ENCODE measurements at regions not wholly inside any gene's neighbourhood (a gene's known extent, or its start where the extent isn't known, plus 50 kb on each side); places are given as distances from the start of the nearest gene placed in this dataset.

GRCh38 chr5:167903659-167904058 is 387.8 kb upstream of the WWC1 start:
- no peak overlapping the region for H3K4me3 ChIP-seq (replicated peaks; ENCODE audit: low read depth, low read length)
- no peak for DNase-seq (ENCODE audit: extremely low read depth, low read depth)
- TF ChIP-seq, protein P1, sequence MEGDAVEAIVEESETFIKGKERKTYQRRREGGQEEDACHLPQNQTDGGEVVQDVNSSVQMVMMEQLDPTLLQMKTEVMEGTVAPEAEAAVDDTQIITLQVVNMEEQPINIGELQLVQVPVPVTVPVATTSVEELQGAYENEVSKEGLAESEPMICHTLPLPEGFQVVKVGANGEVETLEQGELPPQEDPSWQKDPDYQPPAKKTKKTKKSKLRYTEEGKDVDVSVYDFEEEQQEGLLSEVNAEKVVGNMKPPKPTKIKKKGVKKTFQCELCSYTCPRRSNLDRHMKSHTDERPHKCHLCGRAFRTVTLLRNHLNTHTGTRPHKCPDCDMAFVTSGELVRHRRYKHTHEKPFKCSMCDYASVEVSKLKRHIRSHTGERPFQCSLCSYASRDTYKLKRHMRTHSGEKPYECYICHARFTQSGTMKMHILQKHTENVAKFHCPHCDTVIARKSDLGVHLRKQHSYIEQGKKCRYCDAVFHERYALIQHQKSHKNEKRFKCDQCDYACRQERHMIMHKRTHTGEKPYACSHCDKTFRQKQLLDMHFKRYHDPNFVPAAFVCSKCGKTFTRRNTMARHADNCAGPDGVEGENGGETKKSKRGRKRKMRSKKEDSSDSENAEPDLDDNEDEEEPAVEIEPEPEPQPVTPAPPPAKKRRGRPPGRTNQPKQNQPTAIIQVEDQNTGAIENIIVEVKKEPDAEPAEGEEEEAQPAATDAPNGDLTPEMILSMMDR (IDR thresholded peaks at IDR 0.05; ENCODE audit: low read depth, low read length, missing control alignments): no peak

DNA sequence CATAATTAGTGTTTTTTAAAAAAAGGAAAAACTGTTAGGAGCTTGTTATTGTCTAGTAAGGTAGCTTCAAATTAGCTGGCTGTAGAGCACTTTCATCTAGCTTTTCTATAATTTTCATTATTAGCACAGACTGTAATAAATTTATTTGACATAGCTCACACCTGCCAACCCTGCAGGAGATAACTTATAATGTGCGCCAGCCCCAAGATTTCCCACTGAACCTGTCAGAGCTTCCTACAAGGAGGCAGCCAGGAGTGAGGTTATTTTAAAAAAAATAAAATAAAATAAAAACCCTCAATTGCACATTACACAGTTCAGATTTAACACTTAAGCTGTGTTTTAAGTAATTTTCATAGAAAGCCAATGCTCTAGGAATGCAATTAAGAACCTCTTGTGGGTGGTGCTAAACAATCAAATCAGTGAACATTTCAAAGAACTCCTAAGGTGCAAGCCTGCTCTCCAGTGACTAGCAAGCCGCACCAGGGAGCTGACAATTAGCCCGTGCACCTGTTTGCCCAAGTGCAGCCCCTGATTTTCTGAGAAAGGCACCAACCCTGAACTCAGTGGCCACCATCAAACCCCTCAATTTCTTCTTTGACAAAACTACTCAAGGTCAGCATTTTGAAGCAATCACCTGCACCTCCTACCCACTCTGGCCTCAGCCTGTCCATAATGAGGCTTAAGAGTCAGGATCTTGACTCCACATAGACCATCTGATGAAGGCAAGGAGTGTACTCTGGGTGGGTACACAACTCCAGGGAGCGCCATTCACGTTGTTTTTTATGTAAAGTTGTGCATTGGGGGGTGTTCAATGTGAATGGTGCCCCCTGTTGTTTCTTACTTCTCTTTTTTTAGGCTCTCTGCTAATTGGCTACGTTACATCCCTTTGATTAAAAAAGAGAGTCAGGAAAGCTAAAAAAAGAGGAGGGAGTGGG is 385.3 kb upstream of the WWC1 start:
- no peak for DNase-seq (ENCODE audit: extremely low read depth, low read depth)
- TF ChIP-seq, protein P1 (IDR thresholded peaks at IDR 0.05; ENCODE audit: low read depth, low read length, missing control alignments): no peak
- H3K4me3 ChIP-seq (replicated peaks; ENCODE audit: low read depth, low read length): no peak overlapping the region

- TF ChIP-seq, protein P1 (IDR thresholded peaks at IDR 0.05; ENCODE audit: low read depth, low read length, missing control alignments): no peak
- H3K4me3 ChIP-seq (replicated peaks; ENCODE audit: low read depth, low read length): no peak overlapping the region
- no peak for DNase-seq (ENCODE audit: extremely low read depth, low read depth)
Observed at GRCh38 chr5:167908606-167909005, 382.8 kb upstream of the WWC1 start.

DNA sequence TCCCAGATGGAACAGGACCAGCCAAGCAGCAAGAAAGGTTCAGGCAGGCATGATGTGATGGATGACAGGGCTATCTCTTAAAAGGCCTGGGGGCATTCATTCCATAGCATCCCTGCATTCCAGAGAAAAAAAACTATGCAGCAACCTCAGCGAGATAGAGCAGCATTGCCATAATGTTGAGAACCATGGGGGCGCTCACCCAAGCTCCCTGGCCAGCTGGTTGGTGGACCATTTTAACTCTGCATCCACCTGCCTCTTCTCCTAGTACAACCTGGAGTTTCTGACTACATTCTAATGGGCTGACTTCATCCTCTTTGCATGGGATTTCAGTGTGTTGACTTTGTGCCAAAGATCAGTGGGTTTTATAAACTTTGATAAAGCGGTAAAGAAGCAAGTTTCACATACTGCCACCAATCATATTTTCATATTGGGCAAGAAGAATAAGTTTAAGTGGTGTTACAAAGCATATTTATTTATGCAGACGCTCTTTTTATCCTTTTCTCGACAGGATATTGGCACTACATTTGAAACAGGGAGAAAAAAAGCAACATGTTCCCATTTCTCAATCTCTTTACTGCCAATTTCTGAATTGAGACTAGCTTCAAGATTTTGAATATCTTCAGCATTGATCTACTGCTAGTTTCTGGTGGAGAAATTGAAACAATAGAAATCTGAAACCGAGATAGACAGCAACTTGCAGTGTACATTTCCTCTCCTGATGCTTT is 378.3 kb upstream of the WWC1 start:
- no peak for DNase-seq (ENCODE audit: extremely low read depth, low read depth)
- TF ChIP-seq, protein P1 (IDR thresholded peaks at IDR 0.05; ENCODE audit: low read depth, low read length, missing control alignments): no peak

GRCh38 chr5:167915237-167915636 is 376.2 kb upstream of the WWC1 start:
- TF ChIP-seq, protein P1 (IDR thresholded peaks at IDR 0.05; ENCODE audit: low read depth, low read length, missing control alignments): no peak
- H3K4me3 ChIP-seq (replicated peaks; ENCODE audit: low read depth, low read length): no peak overlapping the region
- no peak for DNase-seq (ENCODE audit: extremely low read depth, low read depth)

More for the DNA sequence above, 378.3 kb upstream of the WWC1 start:
- no peak overlapping the region for H3K4me3 ChIP-seq (replicated peaks; ENCODE audit: low read depth, low read length)

DNA sequence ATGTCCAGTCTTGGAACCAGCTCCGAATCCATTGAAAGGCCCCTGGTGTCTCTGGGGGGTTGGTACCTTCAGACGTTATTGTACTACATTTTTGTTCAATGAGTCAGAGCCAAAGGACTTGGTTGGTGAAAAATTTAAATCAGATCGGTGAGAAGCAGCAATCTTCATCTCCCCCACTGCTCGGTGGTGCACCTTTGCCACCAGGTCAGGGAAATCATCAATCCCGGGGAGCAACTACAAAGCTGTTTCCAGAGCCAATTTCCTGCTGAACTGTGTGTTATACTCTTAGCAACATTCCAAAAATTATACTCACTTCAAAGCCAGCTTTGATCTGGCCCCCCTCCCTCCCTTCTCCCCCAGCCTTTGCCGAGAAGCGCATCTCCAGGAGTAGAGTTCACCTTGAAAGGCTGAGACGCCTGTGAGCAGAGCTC is 375.2 kb upstream of the WWC1 start:
- DNase-seq (ENCODE audit: extremely low read depth, low read depth): no peak
- H3K4me3 ChIP-seq (replicated peaks; ENCODE audit: low read depth, low read length): no peak overlapping the region
- TF ChIP-seq, protein P1 (IDR thresholded peaks at IDR 0.05; ENCODE audit: low read depth, low read length, missing control alignments): no peak
